GM10248 (cell line): ENCODE measurements at regions not wholly inside any gene's neighbourhood (a gene's known extent, or its start where the extent isn't known, plus 50 kb on each side); places are given as distances from the start of the nearest gene placed in this dataset.

Experiments used
- CTCF ChIA-PET: fragments of 300-600 bp; sonication (Branson Sonifier 250); formaldehyde crosslinking; extraction: SDS; loops from one replicate; lab custom pipeline; 2021; ENCODE audit warnings: antibody characterized with exemption; lab: Yijun Ruan, JAX
- POLR2A ChIA-PET: fragments of 350-650 bp; sonication (Branson Sonifier 250); formaldehyde crosslinking; extraction: SDS; loops from one replicate; lab custom pipeline; 2020; ENCODE audit warnings: antibody characterized with exemption; lab: Yijun Ruan, JAX
- DNase-seq: peaks from one replicate; pipeline ENCODE4 v3.0.0; 2012; ENCODE audit errors: extremely low spot score
- TF ChIP-seq, protein P1 (sequence below): IDR thresholded peaks from 2 replicates; pipeline ENCODE4 v1.5.1; 2012; ENCODE audit warnings: mild to moderate bottlenecking, low read depth; ENCODE audit errors: extremely low read depth, missing control alignments, control extremely low read depth

DNA sequence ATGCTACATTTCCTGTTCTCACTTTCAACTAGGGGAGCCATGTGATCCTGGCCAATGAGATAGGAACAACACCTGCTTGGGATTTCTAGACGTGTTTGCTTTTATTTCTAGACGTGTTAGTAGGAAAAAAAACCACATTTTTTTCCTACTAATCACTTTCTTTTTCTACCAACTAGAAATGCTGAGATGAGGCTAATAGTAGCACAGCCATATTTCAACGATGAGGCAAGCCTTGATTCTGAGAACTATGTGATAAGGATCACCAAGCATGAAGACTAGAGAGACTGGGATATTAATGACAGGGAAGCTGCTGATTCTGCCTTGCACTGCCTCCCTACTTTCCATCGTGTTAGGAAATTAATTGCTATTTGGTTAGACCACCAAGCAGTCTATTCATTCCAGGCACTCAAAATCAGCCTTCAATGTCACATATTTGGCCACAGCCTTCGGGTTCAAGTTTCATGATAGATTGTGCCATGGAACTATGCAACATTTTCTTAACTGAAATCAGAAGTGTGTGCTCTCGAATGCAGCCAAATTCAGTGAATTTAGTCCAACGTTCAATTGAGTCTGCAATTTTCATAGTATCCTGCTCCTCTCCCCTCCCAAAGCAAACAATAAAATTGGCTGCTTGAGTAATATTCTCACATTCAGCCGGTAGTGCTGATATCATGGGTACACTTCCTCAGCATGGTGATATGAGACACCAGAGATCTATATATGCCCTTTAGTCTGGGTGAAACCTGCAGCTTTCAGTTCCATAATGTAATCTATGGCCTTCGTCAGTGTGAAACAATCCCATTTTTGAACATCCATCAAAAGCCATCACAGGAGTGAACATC, 98.1 kb downstream of the GPR37 start:
- CTCF ChIA-PET, result no interaction called here
- POLR2A ChIA-PET, result no interaction called here

DNA sequence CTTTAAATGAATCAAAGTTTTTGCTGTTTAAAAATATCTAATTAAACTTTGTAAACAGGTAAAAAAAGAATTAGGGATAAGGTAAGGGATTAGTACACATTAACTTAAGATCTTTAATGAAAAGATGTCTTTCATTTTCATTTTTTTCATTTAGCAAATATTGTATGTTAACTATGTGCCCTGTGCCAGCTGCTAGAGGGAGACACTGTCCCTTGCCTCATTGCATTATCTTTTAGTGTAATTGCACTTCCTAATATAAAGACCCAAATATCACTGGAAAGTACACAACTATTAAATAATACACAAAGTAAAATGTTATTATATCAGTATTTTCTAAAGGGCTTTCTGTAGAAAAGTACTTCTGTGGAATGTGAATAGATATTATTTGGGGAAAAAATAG, 102.7 kb downstream of the GPR37 start:
- ChIA-PET POLR2A (no interaction called here), CTCF (no interaction called here)
- TF ChIP-seq, protein P1, sequence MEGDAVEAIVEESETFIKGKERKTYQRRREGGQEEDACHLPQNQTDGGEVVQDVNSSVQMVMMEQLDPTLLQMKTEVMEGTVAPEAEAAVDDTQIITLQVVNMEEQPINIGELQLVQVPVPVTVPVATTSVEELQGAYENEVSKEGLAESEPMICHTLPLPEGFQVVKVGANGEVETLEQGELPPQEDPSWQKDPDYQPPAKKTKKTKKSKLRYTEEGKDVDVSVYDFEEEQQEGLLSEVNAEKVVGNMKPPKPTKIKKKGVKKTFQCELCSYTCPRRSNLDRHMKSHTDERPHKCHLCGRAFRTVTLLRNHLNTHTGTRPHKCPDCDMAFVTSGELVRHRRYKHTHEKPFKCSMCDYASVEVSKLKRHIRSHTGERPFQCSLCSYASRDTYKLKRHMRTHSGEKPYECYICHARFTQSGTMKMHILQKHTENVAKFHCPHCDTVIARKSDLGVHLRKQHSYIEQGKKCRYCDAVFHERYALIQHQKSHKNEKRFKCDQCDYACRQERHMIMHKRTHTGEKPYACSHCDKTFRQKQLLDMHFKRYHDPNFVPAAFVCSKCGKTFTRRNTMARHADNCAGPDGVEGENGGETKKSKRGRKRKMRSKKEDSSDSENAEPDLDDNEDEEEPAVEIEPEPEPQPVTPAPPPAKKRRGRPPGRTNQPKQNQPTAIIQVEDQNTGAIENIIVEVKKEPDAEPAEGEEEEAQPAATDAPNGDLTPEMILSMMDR, result no peak
- DNase-seq, result no peak

More for the DNA sequence above, 98.1 kb downstream of the GPR37 start:
- TF ChIP-seq, protein P1, result no peak
- DNase-seq, result no peak

DNA sequence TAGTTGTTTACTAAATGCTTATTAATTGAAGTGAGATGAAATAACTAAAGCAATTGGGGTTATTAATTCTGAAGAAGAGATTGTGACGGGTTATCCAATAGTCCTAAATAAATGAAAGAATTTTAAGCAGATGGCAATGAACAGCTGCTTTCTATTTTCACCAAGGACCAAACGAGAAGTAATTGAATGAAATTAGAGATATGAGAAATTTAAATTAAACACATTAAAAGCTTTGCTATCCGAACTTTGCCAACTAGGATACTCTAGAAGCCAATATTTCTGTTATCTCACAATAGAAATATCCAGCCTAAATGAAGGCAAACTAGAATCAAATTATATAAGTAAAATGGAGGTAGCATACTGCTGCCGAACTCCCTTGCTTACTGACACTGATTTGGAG, 103.2 kb downstream of the GPR37 start:
- TF ChIP-seq, protein P1, result no peak
- no peak for DNase-seq
- CTCF ChIA-PET, result no interaction called here
- POLR2A ChIA-PET, result no interaction called here

DNA sequence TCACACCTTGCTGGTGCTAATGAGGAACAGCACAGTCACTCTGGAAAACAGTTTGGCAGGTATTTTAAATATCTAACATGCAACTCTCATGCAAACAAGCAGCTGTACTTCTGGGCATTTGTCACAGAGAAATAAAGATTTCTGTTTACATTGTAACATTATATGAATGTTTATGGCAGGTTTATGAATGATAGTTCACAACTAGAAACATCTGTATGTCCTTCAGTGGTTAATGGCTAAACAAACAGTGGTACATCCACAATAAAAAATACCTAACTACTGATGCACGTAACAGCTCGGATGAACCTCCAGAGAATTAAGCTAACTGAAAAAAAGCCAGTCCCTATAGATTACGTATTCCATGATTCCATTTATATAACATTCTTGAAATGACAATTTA, 109.6 kb downstream of the GPR37 start:
- DNase-seq, result no peak
- ChIA-PET CTCF (no interaction called here), POLR2A (no interaction called here)
- TF ChIP-seq, protein P1, result no peak

DNA sequence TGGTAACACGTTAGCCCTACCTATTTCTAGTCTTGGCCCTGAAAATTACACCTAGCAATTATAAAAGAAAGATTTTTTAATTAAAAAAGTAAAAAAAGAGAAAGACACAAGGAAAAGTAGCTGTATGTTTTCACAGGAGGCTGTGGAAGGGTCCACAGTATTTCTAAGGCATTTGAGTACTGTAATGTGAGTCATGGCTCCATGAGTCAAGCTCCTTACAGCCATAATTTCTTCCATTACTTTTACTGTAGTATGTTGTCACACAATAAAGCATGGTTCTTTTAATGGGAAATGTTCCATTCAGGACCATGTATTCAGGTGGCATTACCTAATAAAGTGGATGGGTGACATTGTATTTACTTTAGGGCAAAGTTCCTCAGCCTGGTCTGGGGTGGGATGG, 113.4 kb downstream of the GPR37 start:
- POLR2A ChIA-PET, result no interaction called here
- TF ChIP-seq, protein P1, result no peak
- CTCF ChIA-PET, result no interaction called here
- no peak for DNase-seq

DNA sequence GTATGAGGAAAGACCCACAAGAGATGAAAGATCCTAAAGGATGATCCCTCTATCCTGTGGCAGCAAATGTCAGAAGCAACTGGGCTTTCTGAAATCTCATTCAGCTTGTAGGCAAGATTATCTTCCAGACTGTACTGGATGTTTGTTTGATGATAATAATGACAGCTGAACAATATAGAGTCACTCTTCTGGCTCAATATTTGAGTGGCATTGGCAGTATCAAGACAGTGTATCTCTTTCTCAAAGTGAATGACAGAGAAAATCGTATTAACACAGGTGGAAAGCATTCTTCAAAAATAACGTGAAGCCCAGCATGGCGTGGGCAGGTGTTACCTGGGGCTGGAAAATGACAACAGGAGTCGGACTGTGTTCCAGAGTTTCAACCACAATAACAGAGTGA, 114.5 kb downstream of the GPR37 start:
- ChIA-PET POLR2A (no interaction called here), CTCF (no interaction called here)
- no peak for DNase-seq
- TF ChIP-seq, protein P1, result no peak
